WTC11 (cell line): ENCODE measurements at regions not wholly inside any gene's neighbourhood (a gene's known extent, or its start where the extent isn't known, plus 50 kb on each side); places are given as distances from the start of the nearest gene placed in this dataset.

Experiments used
- CTCF ChIP-seq: fragments of 200-600 bp; IDR thresholded peaks from 2 replicates; pipeline ENCODE4 v1.8.0; 2022; ENCODE audit warnings: antibody characterized with exemption
- E2F1 ChIP-seq: sonication (generic); formaldehyde crosslinking; IDR thresholded peaks from 2 replicates; pipeline ENCODE4 v1.8.0; 2022; ENCODE audit warnings: mild to moderate bottlenecking, missing genetic modification reagents
- ESRRA ChIP-seq: sonication (generic); formaldehyde crosslinking; IDR thresholded peaks from 2 replicates; pipeline ENCODE4 v1.8.1; 2022; ENCODE audit warnings: mild to moderate bottlenecking, missing genetic modification reagents, borderline replicate concordance
- FOXK1 ChIP-seq: sonication (generic); formaldehyde crosslinking; IDR thresholded peaks from 2 replicates; pipeline ENCODE4 v1.8.0; 2022; ENCODE audit warnings: mild to moderate bottlenecking, moderate library complexity, missing genetic modification reagents
- TCF7 ChIP-seq: sonication (generic); formaldehyde crosslinking; IDR thresholded peaks from 2 replicates; pipeline ENCODE4 v1.8.0; 2022; ENCODE audit warnings: mild to moderate bottlenecking, low read depth, missing genetic modification reagents, moderate library complexity
- ZNF263 ChIP-seq: sonication (generic); formaldehyde crosslinking; IDR thresholded peaks from 2 replicates; pipeline ENCODE4 v1.8.1; 2022; ENCODE audit warnings: low read depth, mild to moderate bottlenecking, moderate library complexity, missing genetic modification reagents
- TF ChIP-seq, protein P1 (sequence below): sonication (generic); formaldehyde crosslinking; IDR thresholded peaks from 2 replicates; pipeline ENCODE4 v1.8.0; 2023; ENCODE audit warnings: missing genetic modification reagents
- TF ChIP-seq, protein P2 (sequence below): sonication (generic); formaldehyde crosslinking; IDR thresholded peaks from 2 replicates; pipeline ENCODE4 v1.8.1; 2023; ENCODE audit warnings: mild to moderate bottlenecking, moderate library complexity, missing genetic modification reagents

DNA sequence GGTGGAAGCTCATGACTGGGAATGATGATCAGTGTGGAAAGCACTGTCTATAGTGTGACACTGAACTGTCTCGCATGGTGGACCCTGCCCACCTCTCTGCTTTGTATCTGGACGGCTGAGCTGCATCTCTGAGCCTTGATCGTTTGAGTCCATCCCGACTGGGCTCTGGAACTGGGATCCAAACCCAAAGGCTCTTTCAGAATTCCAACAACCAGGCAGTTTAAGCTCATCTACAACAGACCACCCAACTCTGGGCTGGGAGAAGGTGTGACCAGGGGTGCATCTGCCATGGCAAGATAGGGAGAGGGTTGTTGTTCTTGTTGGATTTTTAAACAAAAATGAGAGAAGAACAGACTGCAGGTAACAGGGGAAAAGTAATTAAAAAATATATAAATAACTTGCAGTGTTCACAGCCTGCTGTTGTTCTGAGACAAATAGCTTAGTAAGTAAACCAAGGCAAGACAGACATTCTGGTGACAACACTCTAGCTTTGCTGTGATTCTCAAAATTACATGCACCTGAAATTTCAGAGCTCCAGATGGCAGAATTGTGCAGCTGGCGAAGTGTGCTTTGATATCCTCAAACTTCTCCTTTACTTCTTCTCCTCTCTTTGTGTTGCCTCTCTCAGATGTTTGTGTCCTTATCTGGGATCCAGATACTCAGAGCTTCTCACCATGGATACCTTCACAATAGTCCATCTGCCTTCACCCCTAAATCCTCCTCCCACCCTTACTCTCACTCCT lies 209.6 kb downstream of the EMP1 start:
- no peak for TF ChIP-seq CTCF
- TF ChIP-seq ESRRA, result no peak
- TF ChIP-seq, protein P1, sequence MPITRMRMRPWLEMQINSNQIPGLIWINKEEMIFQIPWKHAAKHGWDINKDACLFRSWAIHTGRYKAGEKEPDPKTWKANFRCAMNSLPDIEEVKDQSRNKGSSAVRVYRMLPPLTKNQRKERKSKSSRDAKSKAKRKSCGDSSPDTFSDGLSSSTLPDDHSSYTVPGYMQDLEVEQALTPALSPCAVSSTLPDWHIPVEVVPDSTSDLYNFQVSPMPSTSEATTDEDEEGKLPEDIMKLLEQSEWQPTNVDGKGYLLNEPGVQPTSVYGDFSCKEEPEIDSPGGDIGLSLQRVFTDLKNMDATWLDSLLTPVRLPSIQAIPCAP (CRISPR knock-in tag), result no peak
- no peak for TF ChIP-seq E2F1 (CRISPR knock-in tag)
- TF ChIP-seq TCF7 (CRISPR knock-in tag), result no peak
- no peak for TF ChIP-seq FOXK1
- no peak for TF ChIP-seq ZNF263 (CRISPR knock-in tag)
- TF ChIP-seq, protein P2, sequence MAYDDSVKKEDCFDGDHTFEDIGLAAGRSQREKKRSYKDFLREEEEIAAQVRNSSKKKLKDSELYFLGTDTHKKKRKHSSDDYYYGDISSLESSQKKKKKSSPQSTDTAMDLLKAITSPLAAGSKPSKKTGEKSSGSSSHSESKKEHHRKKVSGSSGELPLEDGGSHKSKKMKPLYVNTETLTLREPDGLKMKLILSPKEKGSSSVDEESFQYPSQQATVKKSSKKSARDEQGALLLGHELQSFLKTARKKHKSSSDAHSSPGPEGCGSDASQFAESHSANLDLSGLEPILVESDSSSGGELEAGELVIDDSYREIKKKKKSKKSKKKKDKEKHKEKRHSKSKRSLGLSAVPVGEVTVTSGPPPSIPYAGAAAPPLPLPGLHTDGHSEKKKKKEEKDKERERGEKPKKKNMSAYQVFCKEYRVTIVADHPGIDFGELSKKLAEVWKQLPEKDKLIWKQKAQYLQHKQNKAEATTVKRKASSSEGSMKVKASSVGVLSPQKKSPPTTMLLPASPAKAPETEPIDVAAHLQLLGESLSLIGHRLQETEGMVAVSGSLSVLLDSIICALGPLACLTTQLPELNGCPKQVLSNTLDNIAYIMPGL (CRISPR knock-in tag), result no peak
